Thyroid gland (tissue), 4 donors: ENCODE measurements at regions not wholly inside any gene's neighbourhood (a gene's known extent, or its start where the extent isn't known, plus 50 kb on each side); places are given as distances from the start of the nearest gene placed in this dataset.

ENCODE experiments used
- POLR2A ChIP-seq, 2 donors: fragments of 450-650 bp; IDR thresholded peaks; one replicate each; pipeline ENCODE4 v1.6.1; 2017; ENCODE audit warnings: antibody characterized with exemption in 2 of 2, mild to moderate bottlenecking in 2 of 2, moderate library complexity in 1 of 2
- TF ChIP-seq, protein P1 (sequence below), 6 experiments: fragments of 200-600 bp in 3 of 6; fragments of 450-650 bp in 3 of 6; sonication (generic) in 3 of 6; IDR thresholded peaks; one replicate each; pipeline ENCODE4 v1.5.1; 2016 to 2019; ENCODE audit warnings: antibody characterized with exemption in 6 of 6, mild to moderate bottlenecking in 2 of 6, inconsistent platforms in 1 of 6, moderate library complexity in 1 of 6

DNA sequence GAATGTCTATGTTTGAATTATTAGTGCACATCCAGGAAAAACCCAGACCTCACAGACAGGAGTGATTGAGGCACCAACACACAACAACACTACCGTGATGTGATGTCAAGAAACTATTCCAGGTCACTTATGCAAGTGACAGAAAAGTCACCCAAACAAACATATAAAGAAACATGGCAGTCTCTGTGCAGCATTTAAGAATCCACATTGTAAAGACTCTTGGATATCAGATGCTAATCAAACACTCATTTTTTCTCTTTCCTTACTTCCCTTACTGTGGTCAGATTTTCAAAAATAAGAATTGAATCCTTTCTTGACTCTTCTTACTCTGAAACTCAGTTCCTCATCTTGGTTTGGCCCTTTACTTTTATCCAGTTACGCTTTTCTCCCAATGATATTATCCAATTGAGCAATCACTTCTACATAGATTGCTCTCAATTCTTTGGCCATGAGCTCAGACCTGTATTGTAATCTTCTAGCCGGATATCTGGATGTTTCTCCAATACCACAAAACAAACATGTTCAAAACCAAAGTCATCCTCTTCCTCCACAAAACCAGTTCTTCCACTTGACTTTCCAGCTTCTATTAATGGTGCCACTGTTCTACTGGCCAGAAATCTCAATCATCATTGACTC lies 115.4 kb downstream of the DUSP6 start:
- TF ChIP-seq, protein P1, sequence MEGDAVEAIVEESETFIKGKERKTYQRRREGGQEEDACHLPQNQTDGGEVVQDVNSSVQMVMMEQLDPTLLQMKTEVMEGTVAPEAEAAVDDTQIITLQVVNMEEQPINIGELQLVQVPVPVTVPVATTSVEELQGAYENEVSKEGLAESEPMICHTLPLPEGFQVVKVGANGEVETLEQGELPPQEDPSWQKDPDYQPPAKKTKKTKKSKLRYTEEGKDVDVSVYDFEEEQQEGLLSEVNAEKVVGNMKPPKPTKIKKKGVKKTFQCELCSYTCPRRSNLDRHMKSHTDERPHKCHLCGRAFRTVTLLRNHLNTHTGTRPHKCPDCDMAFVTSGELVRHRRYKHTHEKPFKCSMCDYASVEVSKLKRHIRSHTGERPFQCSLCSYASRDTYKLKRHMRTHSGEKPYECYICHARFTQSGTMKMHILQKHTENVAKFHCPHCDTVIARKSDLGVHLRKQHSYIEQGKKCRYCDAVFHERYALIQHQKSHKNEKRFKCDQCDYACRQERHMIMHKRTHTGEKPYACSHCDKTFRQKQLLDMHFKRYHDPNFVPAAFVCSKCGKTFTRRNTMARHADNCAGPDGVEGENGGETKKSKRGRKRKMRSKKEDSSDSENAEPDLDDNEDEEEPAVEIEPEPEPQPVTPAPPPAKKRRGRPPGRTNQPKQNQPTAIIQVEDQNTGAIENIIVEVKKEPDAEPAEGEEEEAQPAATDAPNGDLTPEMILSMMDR (IDR thresholded peaks at IDR 0.05): no peak
- TF ChIP-seq POLR2A (IDR thresholded peaks at IDR 0.05): no peak
